Uterus (tissue), 3 donors: ENCODE measurements at regions not wholly inside any gene's neighbourhood (a gene's known extent, or its start where the extent isn't known, plus 50 kb on each side); places are given as distances from the start of the nearest gene placed in this dataset.

Experiments
- DNase-seq, 2 donors: peaks; one replicate each; pipeline ENCODE4 v3.0.0-alpha.2; 2019 to 2020
- H3K27ac ChIP-seq, 2 donors: fragments of 200-600 bp; sonication (generic); 1 replicate in 1 of 2; 2 replicates in 1 of 2; pipeline ENCODE4 v1.5.1; 2016 to 2018
- H3K27me3 ChIP-seq, 2 donors: fragments of 200-600 bp; sonication (generic); one replicate each; pipeline ENCODE4 v1.5.1; 2018 to 2019; ENCODE audit warnings: control low read depth in 1 of 2
- H3K36me3 ChIP-seq, 2 donors: fragments of 200-600 bp; sonication (generic); one replicate each; pipeline ENCODE4 v1.5.1; 2019; ENCODE audit warnings: control low read depth in 1 of 2
- H3K4me1 ChIP-seq, 2 donors: fragments of 200-600 bp; sonication (generic); one replicate each; pipeline ENCODE4 v1.5.1; 2018 to 2019; ENCODE audit warnings: control low read depth in 1 of 2
- H3K4me3 ChIP-seq, 2 donors: fragments of 200-600 bp; sonication (generic); 1 replicate in 1 of 2; 2 replicates in 1 of 2; pipeline ENCODE4 v1.5.1; 2018 to 2019; ENCODE audit warnings: mild to moderate bottlenecking in 1 of 2
- H3K9me3 ChIP-seq, 2 donors: fragments of 200-600 bp; sonication (generic); one replicate each; pipeline ENCODE4 v1.5.1; 2019; ENCODE audit warnings: control low read depth in 1 of 2
- POLR2A ChIP-seq, 2 donors: fragments of 450-650 bp; IDR thresholded peaks; one replicate each; pipeline ENCODE4 v1.6.1; 2016; ENCODE audit warnings: antibody characterized with exemption in 2 of 2, mild to moderate bottlenecking in 1 of 2, moderate library complexity in 1 of 2
- intact Hi-C: fragments of 100-400 bp; cut with DNase I; formaldehyde crosslinking; loops from one replicate; pipeline ENCODE4 v1.15.1; 2023; ENCODE audit warnings: low total_unique reads
- TF ChIP-seq, protein P1 (sequence below), 4 experiments: fragments of 200-600 bp in 2 of 4; fragments of 450-650 bp in 2 of 4; sonication (generic) in 2 of 4; IDR thresholded peaks; one replicate each; pipeline ENCODE4 v1.5.1; 2016 to 2019; ENCODE audit warnings: antibody characterized with exemption in 4 of 4, mild to moderate bottlenecking in 2 of 4, moderate library complexity in 1 of 4
- donor health status: DM: yes; HTN: yes; CAD: no.

DNA sequence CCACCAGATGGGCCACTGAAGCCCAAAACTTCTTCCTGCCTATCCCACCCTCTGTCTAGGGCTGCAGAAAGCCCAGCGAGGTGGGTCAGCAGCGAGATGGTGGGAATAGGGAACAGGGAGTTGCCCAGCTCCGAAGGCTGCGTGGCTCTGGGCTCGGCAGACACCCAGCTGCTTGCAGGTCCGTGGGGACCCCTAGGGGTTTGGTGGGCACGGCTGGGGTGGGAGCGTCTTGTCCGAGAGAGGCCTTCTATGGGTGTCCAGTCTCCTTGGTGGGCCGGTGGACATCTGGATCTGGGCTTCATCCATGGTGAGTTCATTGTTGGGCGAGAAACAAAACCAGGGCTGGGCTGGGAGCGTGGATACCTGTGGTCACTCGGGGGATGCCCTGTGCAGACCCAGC is 1211.0 kb downstream of the BRD1 start:
- intact Hi-C loops = no loop called here
- DNase-seq = no peak
- no peak overlapping the region for H3K27ac ChIP-seq
- H3K4me1 ChIP-seq = no peaks in the 10 kb centered on the region
- no peaks in the 10 kb centered on the region for H3K36me3 ChIP-seq
- no peaks in the 10 kb centered on the region for H3K27me3 ChIP-seq
- H3K4me3 ChIP-seq = no peak overlapping the region
- TF ChIP-seq POLR2A (IDR thresholded peaks at IDR 0.05) = no peak
- no peaks in the 10 kb centered on the region for H3K9me3 ChIP-seq

DNA sequence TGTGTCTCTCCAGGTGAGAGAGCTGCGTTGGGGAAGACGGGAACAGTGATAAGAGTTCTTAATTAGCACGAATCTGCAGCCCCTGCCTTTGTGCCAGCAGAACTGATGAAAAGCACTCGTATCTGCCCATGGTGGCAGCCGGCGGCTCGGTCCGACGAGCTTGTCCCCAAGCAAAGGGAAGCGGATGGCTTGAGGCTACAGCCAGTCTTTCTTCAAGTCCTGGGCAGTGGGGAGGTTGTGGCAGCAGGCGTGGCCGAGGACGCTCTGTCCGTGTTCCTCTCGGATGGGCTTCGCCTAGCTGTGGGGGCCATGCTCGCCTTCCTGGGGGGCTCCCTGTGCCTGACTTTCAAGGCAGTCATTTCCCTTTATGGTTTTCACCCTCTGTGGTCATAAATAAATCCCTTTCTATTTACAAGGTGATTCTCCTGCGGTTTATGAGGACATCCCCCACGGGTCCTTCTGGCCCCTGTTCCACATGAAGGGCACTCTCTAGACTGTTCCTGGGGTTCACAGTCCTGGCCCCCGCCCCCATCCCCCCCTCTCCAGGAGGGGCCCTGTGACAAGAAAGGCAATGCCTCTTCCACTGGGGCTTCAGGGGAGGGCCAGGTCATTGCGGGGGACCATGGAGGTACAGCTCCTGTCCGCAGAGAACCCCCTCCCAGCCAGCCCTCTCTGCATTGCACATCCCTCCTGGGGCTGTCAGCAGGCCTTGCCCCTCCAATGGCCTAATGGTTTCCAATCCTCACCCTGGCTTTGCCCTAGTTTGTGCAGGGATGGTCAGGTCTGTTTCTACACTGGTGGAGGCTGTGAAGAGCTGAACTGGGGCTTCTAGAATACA is 1212.3 kb downstream of the BRD1 start:
- intact Hi-C loops = no loop called here
- Histone ChIP-seq H3K27me3 (no peaks in the 10 kb centered on the region), H3K4me3 (no peak overlapping the region), H3K4me1 (no peaks in the 10 kb centered on the region), H3K9me3 (no peaks in the 10 kb centered on the region), H3K36me3 (no peaks in the 10 kb centered on the region), H3K27ac (no peak overlapping the region)
- TF ChIP-seq POLR2A (IDR thresholded peaks at IDR 0.05) = no peak
- TF ChIP-seq, protein P1, sequence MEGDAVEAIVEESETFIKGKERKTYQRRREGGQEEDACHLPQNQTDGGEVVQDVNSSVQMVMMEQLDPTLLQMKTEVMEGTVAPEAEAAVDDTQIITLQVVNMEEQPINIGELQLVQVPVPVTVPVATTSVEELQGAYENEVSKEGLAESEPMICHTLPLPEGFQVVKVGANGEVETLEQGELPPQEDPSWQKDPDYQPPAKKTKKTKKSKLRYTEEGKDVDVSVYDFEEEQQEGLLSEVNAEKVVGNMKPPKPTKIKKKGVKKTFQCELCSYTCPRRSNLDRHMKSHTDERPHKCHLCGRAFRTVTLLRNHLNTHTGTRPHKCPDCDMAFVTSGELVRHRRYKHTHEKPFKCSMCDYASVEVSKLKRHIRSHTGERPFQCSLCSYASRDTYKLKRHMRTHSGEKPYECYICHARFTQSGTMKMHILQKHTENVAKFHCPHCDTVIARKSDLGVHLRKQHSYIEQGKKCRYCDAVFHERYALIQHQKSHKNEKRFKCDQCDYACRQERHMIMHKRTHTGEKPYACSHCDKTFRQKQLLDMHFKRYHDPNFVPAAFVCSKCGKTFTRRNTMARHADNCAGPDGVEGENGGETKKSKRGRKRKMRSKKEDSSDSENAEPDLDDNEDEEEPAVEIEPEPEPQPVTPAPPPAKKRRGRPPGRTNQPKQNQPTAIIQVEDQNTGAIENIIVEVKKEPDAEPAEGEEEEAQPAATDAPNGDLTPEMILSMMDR (IDR thresholded peaks at IDR 0.05) = no peak
- no peak for DNase-seq

DNA sequence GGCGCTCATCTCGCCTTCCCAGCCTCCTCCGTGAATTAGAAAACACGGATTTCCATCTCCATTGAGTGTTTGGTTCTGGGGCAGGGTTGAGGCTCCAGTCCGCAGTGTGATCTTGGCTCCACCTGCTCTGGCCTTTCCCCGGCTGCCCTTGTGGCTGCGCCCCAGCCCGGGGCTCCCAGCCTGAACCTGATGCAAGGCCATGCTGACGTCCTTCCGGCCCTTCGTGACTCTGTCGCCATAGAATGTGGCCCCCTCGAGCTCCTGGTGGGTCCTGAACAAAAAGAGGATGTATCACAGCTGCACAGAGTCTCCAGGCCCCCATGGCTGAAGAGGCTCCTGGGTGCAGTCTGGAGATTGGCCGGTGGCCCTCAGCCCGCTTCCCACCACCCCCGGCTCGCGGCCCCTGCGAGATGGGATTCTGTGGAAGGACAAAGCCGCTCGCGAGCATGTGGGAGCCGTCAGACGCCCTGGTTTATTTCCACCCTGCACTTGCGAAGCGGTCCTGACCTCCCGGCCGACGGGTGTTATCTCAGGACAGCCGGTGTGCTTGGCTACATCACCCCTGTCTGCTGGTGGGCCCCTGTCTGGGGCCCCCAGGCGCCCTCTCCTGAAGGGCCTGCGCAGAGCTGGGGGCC is 1214.0 kb downstream of the BRD1 start:
- no peak overlapping the region for H3K4me3 ChIP-seq
- DNase-seq = no peak
- intact Hi-C loops = no loop called here
- H3K36me3 ChIP-seq = no peaks in the 10 kb centered on the region
- H3K27me3 ChIP-seq = no peaks in the 10 kb centered on the region
- no peak overlapping the region for H3K27ac ChIP-seq
- H3K9me3 ChIP-seq = no peaks in the 10 kb centered on the region
- TF ChIP-seq, protein P1 (IDR thresholded peaks at IDR 0.05) = no peak
- no peak for TF ChIP-seq POLR2A (IDR thresholded peaks at IDR 0.05)
- no peaks in the 10 kb centered on the region for H3K4me1 ChIP-seq

DNA sequence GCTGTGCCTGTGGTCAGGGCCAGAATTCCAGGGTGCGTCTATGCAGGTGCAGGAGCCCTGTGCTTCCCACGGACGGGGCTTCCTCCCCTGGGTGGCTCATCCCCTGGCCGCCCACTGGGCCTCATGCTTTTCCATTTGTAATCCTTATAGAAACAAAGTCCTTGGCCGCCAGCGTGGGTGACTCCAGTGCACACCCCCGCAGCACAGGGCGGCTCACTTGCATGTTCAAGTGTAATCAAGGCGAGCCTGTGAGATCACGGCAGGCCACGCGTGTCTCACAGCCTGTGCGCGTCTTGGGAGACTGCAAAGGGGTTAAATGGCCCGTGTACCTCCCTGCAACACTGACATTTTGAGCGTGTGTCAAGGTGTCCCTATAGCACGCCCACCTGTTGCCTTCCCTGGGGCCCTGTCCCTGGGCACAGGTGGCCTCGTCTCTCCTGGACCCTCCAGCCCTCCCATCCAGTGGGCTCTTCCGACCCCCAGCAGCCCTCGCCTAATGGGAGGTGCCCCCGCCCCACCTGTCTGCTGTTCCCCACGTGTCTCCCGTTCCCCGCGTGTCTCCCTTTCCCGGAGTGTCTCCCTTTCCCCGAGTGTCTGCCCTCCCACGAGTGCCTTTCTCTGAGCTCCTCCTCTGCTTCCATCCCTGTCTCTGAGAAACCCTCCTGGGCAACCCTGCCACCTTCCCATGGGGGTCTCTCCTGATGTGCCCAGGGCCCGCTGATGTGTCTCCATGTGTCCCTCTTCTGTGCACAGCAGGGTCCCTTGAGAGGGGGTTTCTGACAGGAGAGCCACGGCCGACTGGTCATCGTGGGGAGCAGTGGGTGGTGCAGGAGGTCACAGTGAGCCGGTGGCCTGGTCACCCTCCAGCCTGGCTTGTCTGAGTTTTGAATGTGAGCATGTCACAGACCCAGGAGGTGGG is 1215.3 kb downstream of the BRD1 start:
- Histone ChIP-seq H3K27me3 (no peaks in the 10 kb centered on the region), H3K4me3 (no peak overlapping the region), H3K27ac (no peak overlapping the region), H3K36me3 (no peaks in the 10 kb centered on the region), H3K9me3 (no peaks in the 10 kb centered on the region), H3K4me1 (no peaks in the 10 kb centered on the region)
- TF ChIP-seq POLR2A (IDR thresholded peaks at IDR 0.05) = no peak
- TF ChIP-seq, protein P1 (IDR thresholded peaks at IDR 0.05) = no peak
- intact Hi-C loops = no loop called here
- no peak for DNase-seq

DNA sequence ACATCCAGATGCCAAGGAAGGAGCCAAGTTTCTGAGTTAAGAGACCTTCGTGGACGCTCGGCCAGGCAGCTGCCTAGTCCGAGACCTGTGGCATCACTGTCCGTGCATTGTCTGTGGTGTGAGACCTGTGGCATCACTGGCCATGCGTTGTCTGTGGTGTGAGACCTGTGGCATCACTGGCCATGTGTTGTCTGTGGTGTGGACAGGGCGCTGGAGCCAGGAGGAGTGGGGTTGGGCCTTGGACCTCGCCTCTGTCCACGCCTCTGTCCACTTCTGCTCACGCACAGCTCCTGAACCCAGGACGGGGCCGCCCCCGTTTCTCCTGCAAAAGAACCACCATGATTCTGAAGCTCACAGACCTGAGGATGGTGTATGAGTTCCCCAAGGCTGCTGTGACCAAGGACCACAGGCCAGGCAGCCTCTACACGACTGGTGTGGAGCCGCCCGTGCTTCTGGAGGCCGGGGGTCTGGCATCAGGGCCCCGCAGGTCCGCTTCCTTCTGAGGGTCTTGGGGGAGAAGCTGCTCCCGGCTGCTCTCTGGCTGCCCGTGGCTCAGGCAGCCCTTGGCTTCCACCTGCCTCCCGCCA is 1218.3 kb downstream of the BRD1 start:
- Histone ChIP-seq H3K27ac (no peak overlapping the region), H3K9me3 (no peaks in the 10 kb centered on the region), H3K4me1 (no peaks in the 10 kb centered on the region), H3K4me3 (no peak overlapping the region), H3K36me3 (no peaks in the 10 kb centered on the region), H3K27me3 (no peaks in the 10 kb centered on the region)
- intact Hi-C loops = no loop called here
- TF ChIP-seq POLR2A (IDR thresholded peaks at IDR 0.05) = no peak
- TF ChIP-seq, protein P1 (IDR thresholded peaks at IDR 0.05) = no peak
- no peak for DNase-seq
